Vagina (tissue), 2 donors: ENCODE measurements at regions not wholly inside any gene's neighbourhood (a gene's known extent, or its start where the extent isn't known, plus 50 kb on each side); places are given as distances from the start of the nearest gene placed in this dataset.

Experiments used
- POLR2A ChIP-seq, 2 donors: fragments of 450-650 bp; IDR thresholded peaks; one replicate each; pipeline ENCODE4 v1.6.1; 2017; ENCODE audit warnings: antibody characterized with exemption in 2 of 2, mild to moderate bottlenecking in 2 of 2, moderate library complexity in 2 of 2
- TF ChIP-seq, protein P1 (sequence below), 3 experiments: fragments of 450-650 bp in 2 of 3; fragments of 200-600 bp in 1 of 3; sonication (generic) in 1 of 3; IDR thresholded peaks; one replicate each; pipeline ENCODE4 v1.5.1; 2017 to 2019; ENCODE audit warnings: antibody characterized with exemption in 3 of 3, mild to moderate bottlenecking in 2 of 3, moderate library complexity in 2 of 3

- TF ChIP-seq, protein P1, sequence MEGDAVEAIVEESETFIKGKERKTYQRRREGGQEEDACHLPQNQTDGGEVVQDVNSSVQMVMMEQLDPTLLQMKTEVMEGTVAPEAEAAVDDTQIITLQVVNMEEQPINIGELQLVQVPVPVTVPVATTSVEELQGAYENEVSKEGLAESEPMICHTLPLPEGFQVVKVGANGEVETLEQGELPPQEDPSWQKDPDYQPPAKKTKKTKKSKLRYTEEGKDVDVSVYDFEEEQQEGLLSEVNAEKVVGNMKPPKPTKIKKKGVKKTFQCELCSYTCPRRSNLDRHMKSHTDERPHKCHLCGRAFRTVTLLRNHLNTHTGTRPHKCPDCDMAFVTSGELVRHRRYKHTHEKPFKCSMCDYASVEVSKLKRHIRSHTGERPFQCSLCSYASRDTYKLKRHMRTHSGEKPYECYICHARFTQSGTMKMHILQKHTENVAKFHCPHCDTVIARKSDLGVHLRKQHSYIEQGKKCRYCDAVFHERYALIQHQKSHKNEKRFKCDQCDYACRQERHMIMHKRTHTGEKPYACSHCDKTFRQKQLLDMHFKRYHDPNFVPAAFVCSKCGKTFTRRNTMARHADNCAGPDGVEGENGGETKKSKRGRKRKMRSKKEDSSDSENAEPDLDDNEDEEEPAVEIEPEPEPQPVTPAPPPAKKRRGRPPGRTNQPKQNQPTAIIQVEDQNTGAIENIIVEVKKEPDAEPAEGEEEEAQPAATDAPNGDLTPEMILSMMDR (IDR thresholded peaks at IDR 0.05), result no peak
- TF ChIP-seq POLR2A (IDR thresholded peaks at IDR 0.05), result no peak
Measured at GRCh38 chr21:20800106-20800505, 198.1 kb upstream of the NCAM2 start.
